Immature natural killer cell (primary cell): ENCODE measurements at regions not wholly inside any gene's neighbourhood (a gene's known extent, or its start where the extent isn't known, plus 50 kb on each side); places are given as distances from the start of the nearest gene placed in this dataset.

Experiments
- DNase-seq, 3 donors: peaks; one replicate each; pipeline ENCODE4 v3.0.0; 2022; ENCODE audit warnings: mixed read lengths in 1 of 3
- H3K27ac Mint-ChIP-seq, 6 donors: one replicate each; pipeline ENCODE4 v1.8.0; 2020; ENCODE audit warnings: mixed read lengths in 6 of 6, mild to moderate bottlenecking in 5 of 6, inconsistent platforms in 4 of 6, moderate library complexity in 3 of 6
- H3K27me3 Mint-ChIP-seq, 3 donors: one replicate each; pipeline ENCODE4 v1.8.0; 2020 to 2021; ENCODE audit warnings: low read depth in 3 of 3, mild to moderate bottlenecking in 3 of 3, mixed read lengths in 3 of 3, moderate library complexity in 3 of 3, inconsistent platforms in 1 of 3
- H3K36me3 Mint-ChIP-seq, 3 donors: one replicate each; pipeline ENCODE4 v1.8.0; 2020; ENCODE audit warnings: mixed read lengths in 3 of 3, inconsistent platforms in 2 of 3, mild to moderate bottlenecking in 2 of 3
- H3K4me1 Mint-ChIP-seq, 2 donors: one replicate each; pipeline ENCODE4 v1.8.0; 2020; ENCODE audit warnings: inconsistent platforms in 2 of 2, mild to moderate bottlenecking in 2 of 2, mixed read lengths in 2 of 2, moderate library complexity in 1 of 2
- H3K4me3 Mint-ChIP-seq, 5 donors: one replicate each; pipeline ENCODE4 v1.8.0; 2020; ENCODE audit warnings: mild to moderate bottlenecking in 5 of 5, mixed read lengths in 5 of 5, inconsistent platforms in 3 of 5, moderate library complexity in 3 of 5
- H3K9me3 Mint-ChIP-seq, 6 donors: one replicate each; pipeline ENCODE4 v1.8.0; 2020; ENCODE audit warnings: mild to moderate bottlenecking in 6 of 6, mixed read lengths in 6 of 6, inconsistent platforms in 4 of 6, moderate library complexity in 3 of 6

DNA sequence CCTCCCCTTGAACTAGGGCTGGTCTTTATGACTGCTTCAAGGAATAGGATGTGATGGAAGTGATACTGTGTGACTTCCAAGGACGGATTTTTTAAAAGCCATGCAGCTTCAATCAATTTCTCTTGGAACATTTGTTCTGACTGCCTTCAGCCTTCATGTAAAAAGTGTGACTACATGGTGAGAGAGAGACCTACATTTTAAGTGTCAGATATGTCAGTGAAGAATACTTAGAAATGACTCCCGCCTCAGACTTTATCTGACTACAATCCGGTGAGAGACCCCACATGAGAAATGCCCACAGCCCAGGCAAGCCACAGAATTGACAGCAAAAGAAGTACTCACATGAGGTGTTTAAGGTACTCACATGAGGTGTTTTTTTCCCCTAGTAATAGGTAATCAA lies 295.3 kb downstream of the KCNC2 start:
- DNase-seq = no peak
- H3K36me3 Mint-ChIP-seq = no peaks in the 10 kb centered on the region
- H3K27ac Mint-ChIP-seq = no peak overlapping the region
- no peak overlapping the region for H3K4me3 Mint-ChIP-seq
- peaks cover 0 to 2% (median 0%) of the 10 kb centered on the region in 3 donors for H3K27me3 Mint-ChIP-seq
- no peaks in the 10 kb centered on the region for H3K4me1 Mint-ChIP-seq
- peaks cover 0 to 5% (median under 1%) of the 10 kb centered on the region in 6 donors for H3K9me3 Mint-ChIP-seq

DNA sequence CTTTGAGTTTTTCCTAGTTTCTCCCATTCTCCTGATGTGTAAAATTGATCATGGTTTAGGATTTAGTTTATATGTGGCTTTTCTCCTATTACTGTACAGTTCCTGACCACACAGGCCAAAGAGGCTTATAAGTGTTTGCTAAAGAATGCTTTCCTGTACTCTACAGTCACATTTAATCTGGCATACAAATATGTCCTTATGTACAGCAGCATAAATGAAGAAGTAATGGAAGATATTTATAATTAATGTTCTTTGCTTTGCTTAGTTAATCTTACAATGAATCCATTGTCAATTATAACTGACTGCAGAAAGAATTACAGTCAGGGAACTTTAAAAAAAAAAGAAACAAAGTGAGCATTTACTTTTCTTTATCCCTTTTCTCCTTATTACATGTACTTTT lies 293.9 kb downstream of the KCNC2 start:
- Mint-ChIP-seq H3K4me1 (no peaks in the 10 kb centered on the region), H3K27ac (no peak overlapping the region), H3K27me3 (peaks cover 0 to 2% (median 0%) of the 10 kb centered on the region in 3 donors), H3K36me3 (no peaks in the 10 kb centered on the region), H3K4me3 (no peak overlapping the region), H3K9me3 (peaks cover 0 to 13% (median 1%) of the 10 kb centered on the region in 6 donors)
- no peak for DNase-seq

DNA sequence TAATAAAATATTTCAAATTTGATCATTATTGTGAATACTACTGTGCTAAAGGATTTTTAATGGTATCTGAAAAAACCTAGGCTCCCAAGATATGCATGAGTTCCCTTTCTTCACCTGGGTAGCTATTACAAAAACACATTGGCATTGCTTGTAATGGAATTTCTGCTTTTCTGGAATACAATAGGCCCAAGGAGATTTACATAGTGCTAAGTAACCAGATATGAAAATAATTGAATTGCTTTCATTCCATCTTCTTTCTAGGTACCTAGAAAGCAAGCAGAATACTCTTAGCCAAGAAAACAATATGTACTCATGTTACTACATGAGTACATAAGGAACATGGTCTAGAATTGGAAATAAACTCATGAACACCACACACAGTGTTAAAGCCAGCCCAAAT lies 291.9 kb downstream of the KCNC2 start:
- no peaks in the 10 kb centered on the region for H3K36me3 Mint-ChIP-seq
- no peak overlapping the region for H3K4me3 Mint-ChIP-seq
- no peak overlapping the region for H3K27ac Mint-ChIP-seq
- no peaks in the 10 kb centered on the region for H3K27me3 Mint-ChIP-seq
- no peak for DNase-seq
- H3K9me3 Mint-ChIP-seq = peaks cover 0 to 25% (median 4%) of the 10 kb centered on the region in 6 donors
- no peaks in the 10 kb centered on the region for H3K4me1 Mint-ChIP-seq

DNA sequence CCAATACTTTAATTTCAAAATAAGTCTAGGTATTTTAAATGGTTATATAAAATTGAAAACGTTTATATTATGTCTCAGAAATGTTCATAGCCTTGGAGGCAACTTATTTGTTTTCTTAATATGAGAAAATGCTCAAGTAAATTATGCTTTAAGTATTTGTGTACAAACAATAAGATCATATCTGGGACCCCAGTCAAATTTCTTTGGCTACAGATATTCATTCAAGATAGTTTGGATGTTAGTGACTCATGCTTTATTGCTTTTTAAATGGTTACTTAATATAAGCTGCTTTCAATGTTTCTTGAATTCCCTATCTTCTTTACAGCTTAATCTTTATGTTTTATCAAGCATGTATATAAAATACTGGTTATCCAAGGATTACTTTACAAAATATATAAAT lies 291.3 kb downstream of the KCNC2 start:
- Mint-ChIP-seq H3K4me3 (no peak overlapping the region), H3K4me1 (no peaks in the 10 kb centered on the region), H3K27me3 (no peaks in the 10 kb centered on the region), H3K27ac (no peak overlapping the region), H3K9me3 (peaks cover 3 to 29% (median 6%) of the 10 kb centered on the region in 6 donors), H3K36me3 (no peaks in the 10 kb centered on the region)
- DNase-seq = no peak

DNA sequence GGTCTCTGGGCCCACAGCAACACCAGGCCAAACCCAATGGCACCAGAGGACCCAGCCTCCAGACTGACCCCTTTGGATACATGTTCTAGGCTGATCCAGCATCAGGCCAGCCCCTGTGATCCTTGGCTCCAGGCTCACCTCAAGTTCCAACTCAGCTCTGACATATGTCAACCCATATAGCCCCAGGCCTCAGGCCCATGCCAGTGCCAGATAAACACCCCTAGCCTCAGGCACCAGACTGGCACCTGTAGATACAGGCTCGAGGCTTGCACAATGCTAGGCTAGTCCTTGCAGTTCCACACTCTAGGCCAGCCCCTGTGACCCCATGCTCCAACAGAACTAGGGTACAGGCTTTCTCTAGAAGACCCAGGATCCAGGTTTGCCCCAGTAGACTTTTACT lies 287.5 kb downstream of the KCNC2 start:
- Mint-ChIP-seq H3K4me3 (no peak overlapping the region), H3K36me3 (no peaks in the 10 kb centered on the region), H3K27ac (no peak overlapping the region), H3K4me1 (no peaks in the 10 kb centered on the region), H3K9me3 (peaks cover 4 to 52% (median 11%) of the 10 kb centered on the region in 6 donors), H3K27me3 (no peaks in the 10 kb centered on the region)
- DNase-seq = no peak

DNA sequence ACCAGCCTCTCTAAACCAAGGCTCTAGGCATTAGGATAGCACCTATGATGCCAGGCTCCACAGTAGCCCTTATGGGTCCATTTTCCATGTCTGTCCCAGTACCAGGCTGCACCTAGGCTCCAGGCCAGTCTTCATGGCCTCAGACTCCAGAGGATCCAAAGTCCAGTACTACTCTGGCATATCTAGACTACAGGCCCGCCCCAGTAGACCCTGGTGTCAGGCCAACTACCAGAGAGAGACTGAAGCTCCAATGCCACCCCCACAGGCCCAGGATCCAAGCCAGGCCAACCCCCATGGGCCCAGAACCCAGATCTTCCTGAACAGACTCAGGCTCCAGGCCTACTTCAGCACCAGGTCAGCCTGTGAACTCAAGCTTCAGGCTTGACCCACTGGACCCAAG lies 287.0 kb downstream of the KCNC2 start:
- Mint-ChIP-seq H3K27ac (no peak overlapping the region), H3K27me3 (no peaks in the 10 kb centered on the region), H3K9me3 (peaks cover 5 to 57% (median 11%) of the 10 kb centered on the region in 6 donors), H3K4me1 (no peaks in the 10 kb centered on the region), H3K4me3 (no peak overlapping the region), H3K36me3 (no peaks in the 10 kb centered on the region)
- no peak for DNase-seq

DNA sequence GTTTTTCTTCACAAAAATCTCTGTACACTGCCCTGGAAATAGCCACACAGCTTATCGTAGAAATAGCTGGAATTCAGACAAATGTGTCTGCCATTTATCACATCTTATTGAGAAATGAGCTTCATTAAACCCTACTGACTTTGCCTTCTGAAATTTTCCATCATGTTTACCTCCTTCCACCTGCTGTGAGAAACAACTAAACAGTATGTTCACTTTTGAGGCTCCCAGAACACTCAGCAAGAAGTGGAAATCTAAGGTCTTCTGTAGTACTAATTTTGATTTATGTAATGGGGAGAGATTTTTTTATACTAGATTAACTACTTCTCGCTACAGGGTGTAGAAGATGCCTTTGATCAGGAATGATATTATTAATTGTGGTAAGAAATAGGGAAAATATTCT lies 268.0 kb downstream of the KCNC2 start:
- H3K4me1 Mint-ChIP-seq = peaks cover 6 to 11% of the 10 kb centered on the region in 2 donors
- H3K27ac Mint-ChIP-seq = no peak overlapping the region
- H3K36me3 Mint-ChIP-seq = no peaks in the 10 kb centered on the region
- H3K4me3 Mint-ChIP-seq = no peak overlapping the region
- H3K27me3 Mint-ChIP-seq = peaks cover 0 to 2% (median 0%) of the 10 kb centered on the region in 3 donors
- H3K9me3 Mint-ChIP-seq = peaks cover 0 to 19% (median 8%) of the 10 kb centered on the region in 6 donors
- no peak for DNase-seq

DNA sequence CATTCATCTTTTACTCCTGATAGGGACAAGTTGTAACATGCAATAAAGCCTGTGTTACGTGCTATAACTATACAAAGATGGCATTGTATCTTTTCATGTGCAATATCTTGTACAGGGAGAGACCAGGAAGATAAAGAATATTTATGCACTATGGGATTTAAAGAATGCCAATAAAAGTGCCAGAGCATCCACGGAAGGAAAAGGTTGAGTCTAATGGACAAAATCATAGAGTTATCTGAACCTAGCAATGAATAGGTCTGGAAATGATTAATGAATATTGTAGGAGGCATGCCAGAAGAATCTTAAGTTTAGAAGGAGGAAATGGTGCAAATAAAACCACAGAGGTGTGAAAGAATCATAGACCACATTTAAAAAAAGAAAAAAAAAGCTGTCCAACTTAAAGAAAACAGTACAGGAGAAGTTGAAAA lies 263.9 kb downstream of the KCNC2 start:
- no peak overlapping the region for H3K27ac Mint-ChIP-seq
- no peak for DNase-seq
- no peak overlapping the region for H3K4me3 Mint-ChIP-seq
- H3K27me3 Mint-ChIP-seq = peaks cover 0 to 2% (median 0%) of the 10 kb centered on the region in 3 donors
- H3K4me1 Mint-ChIP-seq = peaks cover 6 to 11% of the 10 kb centered on the region in 2 donors
- no peaks in the 10 kb centered on the region for H3K36me3 Mint-ChIP-seq
- H3K9me3 Mint-ChIP-seq = peaks cover 0 to 7% (median 2%) of the 10 kb centered on the region in 6 donors

DNA sequence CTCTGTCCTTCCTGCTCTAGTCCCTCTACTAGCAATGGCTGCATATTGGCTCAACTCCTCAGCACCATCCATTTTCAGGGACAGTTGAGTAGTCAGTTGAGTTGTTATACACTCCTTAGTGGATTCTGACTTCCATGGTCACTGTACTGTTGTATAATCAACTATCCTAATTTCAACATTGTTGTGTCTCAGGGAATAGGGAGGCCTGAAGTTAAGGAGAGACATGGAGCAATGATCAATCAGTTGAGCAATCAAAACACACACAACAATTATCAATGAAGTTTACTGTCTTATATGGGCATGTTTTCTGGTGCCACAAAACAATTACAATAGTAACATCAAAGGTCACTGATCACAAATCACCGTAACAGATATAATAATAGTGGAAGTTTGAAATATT lies 255.9 kb downstream of the KCNC2 start:
- Mint-ChIP-seq H3K27me3 (peaks cover 0 to 2% (median 0%) of the 10 kb centered on the region in 3 donors), H3K4me3 (no peak overlapping the region), H3K27ac (no peak overlapping the region), H3K4me1 (no peaks in the 10 kb centered on the region), H3K9me3 (peaks cover 0 to 21% (median 8%) of the 10 kb centered on the region in 6 donors), H3K36me3 (no peaks in the 10 kb centered on the region)
- no peak for DNase-seq

DNA sequence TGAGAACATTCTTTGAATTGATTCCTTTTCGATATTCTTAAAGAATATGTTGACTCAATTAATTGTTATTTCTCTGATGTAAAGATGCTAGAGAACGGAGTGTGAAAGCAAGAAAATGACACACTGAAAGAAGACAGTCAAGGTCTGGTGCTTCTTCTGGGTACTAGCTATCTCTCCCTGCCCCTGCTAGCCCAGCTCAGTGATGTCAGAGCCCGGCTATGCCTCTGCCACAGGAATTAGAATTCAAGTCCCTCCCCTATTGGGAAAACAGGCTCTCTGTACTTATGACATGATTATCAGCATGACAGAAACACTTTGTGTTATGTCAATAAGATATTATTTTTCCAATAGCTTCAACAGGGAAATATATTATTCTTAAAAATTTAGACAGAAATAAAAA lies 252.4 kb downstream of the KCNC2 start:
- Mint-ChIP-seq H3K4me1 (no peaks in the 10 kb centered on the region), H3K27ac (no peak overlapping the region), H3K9me3 (peaks cover 0 to 26% (median 8%) of the 10 kb centered on the region in 6 donors), H3K36me3 (no peaks in the 10 kb centered on the region), H3K4me3 (no peak overlapping the region), H3K27me3 (peaks cover 0 to 4% (median 2%) of the 10 kb centered on the region in 3 donors)
- no peak for DNase-seq

DNA sequence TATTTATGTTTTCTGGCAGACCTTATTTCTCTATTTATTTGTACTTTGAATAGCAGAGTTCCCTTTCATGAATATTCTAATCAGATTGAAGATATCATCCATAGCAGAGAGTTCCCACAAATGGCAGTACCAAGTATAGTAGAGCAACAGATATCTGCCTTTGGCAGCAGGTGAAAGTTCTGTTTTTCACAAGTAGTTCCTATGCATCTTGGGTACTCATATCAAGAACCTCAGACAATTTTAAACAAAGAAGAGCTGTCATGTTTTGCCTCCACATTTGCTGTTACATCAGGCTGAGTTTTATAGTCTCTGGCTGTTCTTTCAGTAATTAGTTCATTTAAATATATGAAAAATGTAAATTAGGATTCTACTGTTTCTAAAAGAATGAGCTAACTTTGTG lies 252.0 kb downstream of the KCNC2 start:
- H3K36me3 Mint-ChIP-seq = no peaks in the 10 kb centered on the region
- no peak overlapping the region for H3K27ac Mint-ChIP-seq
- DNase-seq = no peak
- no peaks in the 10 kb centered on the region for H3K4me1 Mint-ChIP-seq
- peaks cover 0 to 4% (median 2%) of the 10 kb centered on the region in 3 donors for H3K27me3 Mint-ChIP-seq
- H3K9me3 Mint-ChIP-seq = peaks cover 0 to 23% (median 8%) of the 10 kb centered on the region in 6 donors
- H3K4me3 Mint-ChIP-seq = no peak overlapping the region

DNA sequence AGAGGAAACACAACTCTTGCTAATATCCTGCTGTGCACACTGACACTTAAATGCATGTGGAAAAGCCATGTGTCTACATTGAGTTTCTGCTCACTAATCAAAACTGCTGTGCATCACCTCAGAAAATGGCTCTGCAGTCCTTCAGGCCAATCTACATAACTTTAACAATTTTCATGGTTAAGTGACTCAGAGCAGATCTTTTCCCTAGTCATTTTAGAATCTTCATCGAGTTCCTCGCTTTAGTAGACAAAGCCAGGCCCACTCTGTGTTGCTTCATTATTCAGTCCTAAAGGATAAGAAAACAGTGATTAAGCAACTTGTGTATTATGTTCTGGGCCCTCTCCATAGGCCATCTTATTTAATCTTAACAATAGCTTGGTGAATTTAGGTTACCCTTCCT lies 250.0 kb downstream of the KCNC2 start:
- peaks cover 0 to 23% (median 10%) of the 10 kb centered on the region in 6 donors for H3K9me3 Mint-ChIP-seq
- H3K36me3 Mint-ChIP-seq = no peaks in the 10 kb centered on the region
- H3K4me3 Mint-ChIP-seq = no peak overlapping the region
- no peak overlapping the region for H3K27ac Mint-ChIP-seq
- H3K27me3 Mint-ChIP-seq = peaks cover 0 to 4% (median 2%) of the 10 kb centered on the region in 3 donors
- H3K4me1 Mint-ChIP-seq = no peaks in the 10 kb centered on the region
- DNase-seq = no peak

DNA sequence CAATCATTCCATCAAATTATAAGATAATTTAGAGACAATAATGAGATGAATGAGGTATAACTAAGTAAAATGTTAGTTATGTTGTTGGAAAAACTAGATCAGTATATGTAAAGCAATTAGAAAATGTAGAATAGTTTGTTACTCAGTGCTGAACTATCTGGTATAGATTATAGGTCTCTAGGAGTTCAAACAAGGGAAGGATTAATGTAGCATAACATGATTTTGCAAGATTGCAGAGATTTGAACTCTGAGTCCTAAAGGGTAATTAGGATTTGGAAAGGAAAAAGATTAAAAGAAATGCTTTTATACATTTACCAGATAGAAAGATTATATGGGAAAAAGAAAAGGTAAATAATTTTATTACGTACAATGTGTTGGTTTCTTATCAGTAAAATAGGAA lies 246.3 kb downstream of the KCNC2 start:
- H3K27ac Mint-ChIP-seq = no peak overlapping the region
- peaks cover 0 to 15% (median 4%) of the 10 kb centered on the region in 6 donors for H3K9me3 Mint-ChIP-seq
- peaks cover 0 to 2% (median 2%) of the 10 kb centered on the region in 3 donors for H3K27me3 Mint-ChIP-seq
- no peaks in the 10 kb centered on the region for H3K4me1 Mint-ChIP-seq
- no peak for DNase-seq
- no peaks in the 10 kb centered on the region for H3K36me3 Mint-ChIP-seq
- no peak overlapping the region for H3K4me3 Mint-ChIP-seq

DNA sequence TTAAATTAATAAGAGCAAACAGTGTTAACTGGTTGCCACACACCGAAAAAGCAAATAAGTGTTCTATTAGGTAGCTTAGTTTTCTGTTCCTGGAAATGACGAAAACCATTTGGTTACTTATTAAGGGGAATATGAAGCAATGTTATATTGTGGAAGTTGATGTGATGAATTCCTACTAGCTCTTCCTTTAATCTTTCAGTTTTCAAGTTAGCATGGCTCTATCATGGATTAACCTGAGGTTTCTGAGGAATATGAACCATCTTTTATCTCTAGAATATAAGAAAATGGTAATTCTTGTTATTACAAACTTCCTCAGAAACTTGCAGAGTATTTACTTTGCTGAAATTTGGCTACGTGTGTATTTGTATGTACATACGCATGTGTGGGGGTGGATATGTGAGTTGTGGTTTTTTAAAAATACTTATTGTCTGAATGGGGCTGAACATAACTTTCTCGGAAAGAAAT lies 245.7 kb downstream of the KCNC2 start:
- no peak overlapping the region for H3K4me3 Mint-ChIP-seq
- H3K4me1 Mint-ChIP-seq = no peaks in the 10 kb centered on the region
- H3K36me3 Mint-ChIP-seq = no peaks in the 10 kb centered on the region
- no peak overlapping the region for H3K27ac Mint-ChIP-seq
- peaks cover 0 to 2% (median 2%) of the 10 kb centered on the region in 3 donors for H3K27me3 Mint-ChIP-seq
- H3K9me3 Mint-ChIP-seq = peaks cover 0 to 10% (median 3%) of the 10 kb centered on the region in 6 donors
- DNase-seq = no peak

DNA sequence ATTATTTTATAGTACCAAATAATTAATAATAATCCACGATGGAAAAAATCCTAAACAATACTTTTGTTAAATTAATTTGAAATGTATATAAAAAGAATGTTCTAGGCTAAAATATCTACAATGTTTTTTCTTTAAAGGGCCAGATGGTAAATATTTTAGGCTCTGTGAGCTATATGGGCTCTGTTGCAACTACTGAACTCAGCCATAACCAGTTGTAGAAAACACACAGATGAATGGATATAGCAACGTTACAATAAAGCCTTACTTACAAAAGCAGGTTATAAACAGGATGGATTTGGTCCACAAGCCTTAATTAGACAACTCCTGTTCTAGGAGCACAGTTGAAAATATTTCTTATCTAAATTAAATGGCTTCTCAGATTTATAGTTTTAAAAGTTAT lies 245.2 kb downstream of the KCNC2 start:
- Mint-ChIP-seq H3K36me3 (no peaks in the 10 kb centered on the region), H3K27me3 (peaks cover 0 to 2% (median 2%) of the 10 kb centered on the region in 3 donors), H3K9me3 (peaks cover 0 to 6% (median 1%) of the 10 kb centered on the region in 6 donors), H3K4me3 (no peak overlapping the region), H3K4me1 (no peaks in the 10 kb centered on the region), H3K27ac (no peak overlapping the region)
- DNase-seq = no peak
